Mucosa of descending colon (tissue), 3 donors: ENCODE measurements at regions not wholly inside any gene's neighbourhood (a gene's known extent, or its start where the extent isn't known, plus 50 kb on each side); places are given as distances from the start of the nearest gene placed in this dataset.

Experiments
- ATAC-seq: fragments of 200-7000 bp; cut with Tn5 transposase; one replicate; pipeline ENCODE4 v1.9.1; 2020; ENCODE audit warnings: mild to moderate bottlenecking, moderate library complexity
- DNase-seq, 3 donors: peaks; one replicate each; pipeline ENCODE4 v3.0.0-alpha.2; 2020
- H3K36me3 ChIP-seq: fragments of 200-600 bp; one replicate; pipeline ENCODE4 v1.8.0; 2021; ENCODE audit warnings: low read depth, mild to moderate bottlenecking
- H3K4me1 ChIP-seq: fragments of 200-600 bp; one replicate; pipeline ENCODE4 v1.8.0; 2021; ENCODE audit warnings: low read depth, mild to moderate bottlenecking
- H3K4me3 ChIP-seq: fragments of 200-600 bp; one replicate; pipeline ENCODE4 v1.8.0; 2021; ENCODE audit warnings: mild to moderate bottlenecking
- H3K9me3 ChIP-seq: fragments of 200-600 bp; one replicate; pipeline ENCODE4 v1.8.0; 2021; ENCODE audit warnings: mild to moderate bottlenecking
- intact Hi-C, 2 donors: fragments of 100-400 bp; cut with DNase I in 1 of 2; cut with micrococcal nuclease in 1 of 2; formaldehyde crosslinking; loops; one replicate each; pipeline versions ENCODE4 v1.11.0 to v1.11.1; 2022; cut with DNase I, micrococcal nuclease
- TF ChIP-seq, protein P1 (sequence below): fragments of 200-600 bp; IDR thresholded peaks from one replicate; pipeline ENCODE4 v1.8.0; 2022; ENCODE audit warnings: antibody characterized with exemption, mild to moderate bottlenecking
- donor health status: DM: no; HTN: no; CAD: no; lungs with moderate emphysema.
- donor health status: DM: no; HTN: no; CAD: no.
- donor health status: DM: no; HTN: yes; CAD: no.

DNA sequence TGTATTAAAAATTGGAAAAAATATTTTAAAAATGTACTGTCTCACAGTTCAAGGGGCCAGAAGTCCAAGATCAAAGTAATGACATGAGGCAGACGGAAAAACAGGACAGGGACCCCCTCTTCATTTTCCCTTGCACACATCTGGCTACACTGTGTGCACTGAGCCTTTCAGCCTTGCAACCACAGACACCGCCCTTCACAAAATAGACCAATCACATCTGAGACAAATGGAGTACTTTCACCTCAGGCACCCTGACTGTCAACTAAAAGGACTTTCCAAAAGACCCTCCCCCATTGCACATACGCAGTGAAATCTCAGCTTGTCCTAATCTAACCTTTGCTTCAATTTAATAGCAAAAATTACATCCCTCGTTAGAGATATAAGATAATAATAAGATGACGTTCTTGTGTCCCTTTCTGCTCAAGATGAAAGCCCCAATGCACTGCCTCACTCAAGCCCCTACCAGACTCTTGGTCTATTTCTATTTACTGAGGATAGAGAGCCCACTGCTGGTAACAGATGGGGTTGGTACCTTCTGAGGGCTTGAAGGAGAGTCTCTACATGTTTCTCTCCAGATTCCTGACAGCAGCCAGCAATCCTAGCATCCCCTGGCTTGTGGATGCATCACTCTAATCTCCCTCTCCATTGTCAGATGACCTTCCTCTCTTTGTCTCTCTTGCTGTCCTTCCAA, 514.8 kb upstream of the ADAMTS16 start:
- DNase-seq (no peak), ATAC-seq (no peak)
- intact Hi-C loops: no loop called here
- TF ChIP-seq, protein P1, sequence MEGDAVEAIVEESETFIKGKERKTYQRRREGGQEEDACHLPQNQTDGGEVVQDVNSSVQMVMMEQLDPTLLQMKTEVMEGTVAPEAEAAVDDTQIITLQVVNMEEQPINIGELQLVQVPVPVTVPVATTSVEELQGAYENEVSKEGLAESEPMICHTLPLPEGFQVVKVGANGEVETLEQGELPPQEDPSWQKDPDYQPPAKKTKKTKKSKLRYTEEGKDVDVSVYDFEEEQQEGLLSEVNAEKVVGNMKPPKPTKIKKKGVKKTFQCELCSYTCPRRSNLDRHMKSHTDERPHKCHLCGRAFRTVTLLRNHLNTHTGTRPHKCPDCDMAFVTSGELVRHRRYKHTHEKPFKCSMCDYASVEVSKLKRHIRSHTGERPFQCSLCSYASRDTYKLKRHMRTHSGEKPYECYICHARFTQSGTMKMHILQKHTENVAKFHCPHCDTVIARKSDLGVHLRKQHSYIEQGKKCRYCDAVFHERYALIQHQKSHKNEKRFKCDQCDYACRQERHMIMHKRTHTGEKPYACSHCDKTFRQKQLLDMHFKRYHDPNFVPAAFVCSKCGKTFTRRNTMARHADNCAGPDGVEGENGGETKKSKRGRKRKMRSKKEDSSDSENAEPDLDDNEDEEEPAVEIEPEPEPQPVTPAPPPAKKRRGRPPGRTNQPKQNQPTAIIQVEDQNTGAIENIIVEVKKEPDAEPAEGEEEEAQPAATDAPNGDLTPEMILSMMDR: no peak
- Histone ChIP-seq H3K36me3 (no peaks in the 10 kb centered on the region), H3K4me1 (no peaks in the 10 kb centered on the region), H3K9me3 (peaks cover 27% of the 10 kb centered on the region), H3K4me3 (no peak overlapping the region)

DNA sequence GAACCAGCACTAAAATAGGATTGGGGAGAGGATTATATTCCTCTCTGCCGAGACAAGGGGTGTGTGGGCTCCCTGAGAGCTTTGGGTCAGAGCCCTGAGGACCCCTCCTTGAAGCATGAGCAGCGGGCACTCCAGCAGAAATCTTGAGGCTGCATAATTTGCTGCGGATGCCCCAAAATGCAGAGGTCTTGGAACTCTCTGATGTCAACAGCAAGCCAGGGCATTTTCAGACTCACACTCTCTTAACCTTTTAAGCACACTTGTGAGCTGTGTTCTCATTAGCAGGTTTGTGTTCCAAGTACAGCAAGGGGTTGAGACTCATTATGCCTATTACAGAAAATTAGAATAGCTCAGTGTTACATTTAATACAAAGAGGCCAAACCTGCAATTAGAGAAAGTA, 513.0 kb upstream of the ADAMTS16 start:
- DNase-seq (no peak), ATAC-seq (no peak)
- intact Hi-C loops: no loop called here
- Histone ChIP-seq H3K36me3 (no peaks in the 10 kb centered on the region), H3K9me3 (peaks cover 40% of the 10 kb centered on the region), H3K4me1 (no peaks in the 10 kb centered on the region), H3K4me3 (no peak overlapping the region)
- TF ChIP-seq, protein P1: no peak

DNA sequence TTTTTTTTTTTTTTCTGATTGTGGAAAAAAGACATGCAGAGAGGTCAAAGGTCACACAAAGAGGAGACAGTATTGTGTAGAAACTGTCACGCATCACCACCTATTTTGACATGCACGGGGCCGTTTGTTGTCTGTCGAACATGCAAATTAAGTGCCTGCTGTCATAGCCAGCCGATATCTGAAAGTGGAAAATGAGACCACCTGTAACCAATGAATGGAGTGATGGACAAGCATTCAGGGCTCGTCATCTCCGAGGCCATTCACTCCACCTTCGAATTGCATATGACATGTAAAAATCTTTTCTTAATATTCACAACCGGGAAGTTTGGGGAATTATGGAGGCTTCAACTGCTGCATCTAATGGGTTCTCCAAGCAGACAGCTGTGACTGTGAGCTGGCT, 512.2 kb upstream of the ADAMTS16 start:
- Histone ChIP-seq H3K4me1 (no peaks in the 10 kb centered on the region), H3K36me3 (no peaks in the 10 kb centered on the region), H3K9me3 (peaks cover 44% of the 10 kb centered on the region), H3K4me3 (no peak overlapping the region)
- TF ChIP-seq, protein P1: no peak
- intact Hi-C loops: no loop called here
- ATAC-seq (no peak), DNase-seq (no peak)

DNA sequence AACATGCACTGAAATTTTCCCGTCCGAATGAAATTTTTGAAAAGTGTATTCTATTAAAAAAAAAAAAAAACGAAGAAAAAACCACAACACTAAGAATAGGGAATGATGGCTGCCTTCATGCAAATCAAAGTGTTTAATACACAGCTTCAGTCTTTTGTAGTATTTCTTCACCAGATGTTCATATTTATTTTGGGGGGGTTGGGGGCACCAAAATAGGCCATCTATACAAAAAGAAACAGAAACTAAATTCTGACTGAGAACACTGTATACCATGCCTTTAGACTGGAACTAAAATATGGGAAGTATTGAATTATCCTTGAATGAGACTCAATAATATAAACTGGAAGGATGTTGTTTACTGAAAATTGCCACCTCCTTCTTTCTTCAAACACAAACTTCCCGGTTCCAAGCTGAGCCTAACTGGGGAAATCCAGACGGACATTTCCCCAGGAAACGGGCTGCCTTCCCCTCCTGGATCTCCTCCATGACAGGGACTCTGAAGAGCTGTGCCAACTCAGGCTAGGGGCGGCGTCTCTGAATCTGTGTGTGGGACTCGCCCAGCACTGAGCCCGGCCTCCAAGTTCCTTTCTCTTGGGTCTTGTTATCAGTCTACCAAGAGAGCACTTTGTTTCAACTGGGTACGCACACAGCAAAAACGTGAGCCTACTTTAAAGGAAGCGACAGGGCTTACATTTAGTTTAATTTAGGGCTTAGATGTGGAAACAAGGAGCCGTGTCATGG, 511.3 kb upstream of the ADAMTS16 start:
- TF ChIP-seq, protein P1: no peak
- ATAC-seq (no peak), DNase-seq (no peak)
- H3K4me1 ChIP-seq: no peaks in the 10 kb centered on the region
- H3K9me3 ChIP-seq: peaks cover 44% of the 10 kb centered on the region
- intact Hi-C loops: no loop called here
- no peaks in the 10 kb centered on the region for H3K36me3 ChIP-seq
- no peak overlapping the region for H3K4me3 ChIP-seq

DNA sequence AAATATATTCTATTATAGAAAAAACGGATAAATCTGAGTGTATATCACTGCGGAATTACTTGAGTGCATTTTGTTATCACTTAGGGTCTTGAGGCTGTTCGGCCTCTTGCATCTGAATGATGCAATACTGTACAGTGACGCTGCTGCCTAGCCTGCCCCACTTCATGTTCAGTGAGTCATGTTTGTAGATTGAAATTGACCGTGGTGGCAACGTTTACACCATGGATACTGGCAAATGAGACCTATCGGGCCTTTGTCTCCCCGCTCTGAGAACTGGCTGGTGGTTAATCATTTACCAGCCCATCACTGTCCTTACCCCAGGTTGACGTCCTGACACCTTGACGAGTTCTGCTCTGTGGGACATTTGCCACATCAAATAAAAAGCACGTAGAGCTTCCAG, 510.1 kb upstream of the ADAMTS16 start:
- Histone ChIP-seq H3K4me1 (no peaks in the 10 kb centered on the region), H3K9me3 (peaks cover 47% of the 10 kb centered on the region), H3K4me3 (no peak overlapping the region), H3K36me3 (no peaks in the 10 kb centered on the region)
- ATAC-seq (no peak), DNase-seq (no peak)
- TF ChIP-seq, protein P1: no peak
- intact Hi-C loops: no loop called here
